ENCODE measurements at regions not wholly inside any gene's neighbourhood (a gene's known extent, or its start where the extent isn't known, plus 50 kb on each side); places are given as distances from the start of the nearest gene placed in this dataset.

DNA sequence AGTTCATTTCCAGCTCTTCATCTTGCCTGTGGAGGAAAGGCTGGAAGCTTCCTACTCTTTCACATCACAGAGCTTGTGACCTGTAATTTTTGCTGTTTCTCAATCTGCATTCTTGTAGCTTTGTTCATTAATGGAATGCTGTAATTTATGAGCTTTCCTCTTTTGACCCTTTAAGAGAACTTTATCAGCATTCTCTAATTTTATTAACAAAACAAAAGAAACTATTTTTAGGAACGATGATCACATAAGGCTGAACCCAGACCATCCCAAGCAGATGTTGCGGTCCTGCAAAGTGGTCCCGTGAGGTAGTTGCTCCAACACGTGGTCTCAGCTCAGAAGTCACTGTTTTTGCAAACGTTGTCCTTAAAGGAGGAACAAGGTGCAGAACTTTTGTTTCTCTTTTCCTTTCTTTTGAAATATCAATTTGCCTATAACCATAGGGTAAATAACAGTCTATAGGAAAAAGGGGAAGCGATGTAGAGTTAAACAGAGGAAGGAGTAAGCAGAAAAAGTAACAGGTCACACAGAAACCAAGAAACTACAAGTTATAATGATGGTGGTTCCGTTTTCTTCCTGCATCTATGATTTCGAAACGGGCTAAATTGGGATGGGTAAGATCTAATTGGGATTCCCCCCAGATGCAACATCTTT lies 121.3 kb upstream of the PHACTR1 start:
- Histone ChIP-seq H3K4me1 (ENCODE audit: insufficient read depth, low read length) (no peaks in the 10 kb centered on the region; the same call in 1 of the 2 replicates), H2BK20ac (ENCODE audit: low read depth, low read length, poor library complexity, severe bottlenecking) (no peak overlapping the region), H3K27me3 (ENCODE audit: insufficient read depth, low read length) (no peaks in the 10 kb centered on the region), H4K20me1 (ENCODE audit: control insufficient read depth, insufficient read depth, insufficient read length) (no peaks in the 10 kb centered on the region), H3K4ac (ENCODE audit: low read depth, low read length) (no peak overlapping the region), H4K5ac (ENCODE audit: insufficient read length, low read depth, low read length) (no peak overlapping the region), H2AFZ (ENCODE audit: low read length) (no peak overlapping the region), H2BK12ac (ENCODE audit: insufficient read length, low read depth, low read length) (no peak overlapping the region), H2BK5ac (ENCODE audit: insufficient read length, low read length) (no peak overlapping the region), H3K4me2 (ENCODE audit: insufficient read depth, insufficient read length, low read length) (no peak overlapping the region), H2AK5ac (ENCODE audit: insufficient read length, low read length) (no peak overlapping the region), H3K23me2 (ENCODE audit: insufficient read length, low read depth, low read length, poor library complexity, severe bottlenecking) (no peaks in the 10 kb centered on the region), H3K27ac (ENCODE audit: insufficient read length, low read depth, low read length) (no peak overlapping the region), H3T11ph (ENCODE audit: low read length) (no peak overlapping the region), H3K56ac (ENCODE audit: insufficient read length, low read depth, low read length) (no peak overlapping the region), H3K23ac (ENCODE audit: insufficient read length, low read depth, low read length) (no peak overlapping the region), H2BK15ac (ENCODE audit: low read depth, low read length) (no peak overlapping the region), H3K14ac (ENCODE audit: insufficient read depth, low read length) (no peak overlapping the region), H3K79me2 (ENCODE audit: insufficient read depth, low read length) (no peaks in the 10 kb centered on the region), H3K9me3 (ENCODE audit: control insufficient read depth, low read depth, low read length) (no peaks in the 10 kb centered on the region), H2BK120ac (ENCODE audit: low read depth, low read length, poor library complexity, severe bottlenecking) (no peak overlapping the region), H3K18ac (ENCODE audit: insufficient read length, low read depth, low read length) (no peak overlapping the region), H4K91ac (ENCODE audit: insufficient read length, low read depth, low read length) (no peak overlapping the region), H3K79me1 (ENCODE audit: insufficient read depth, low read depth, low read length, poor library complexity, severe bottlenecking) (no peaks in the 10 kb centered on the region), H3K9ac (ENCODE audit: extremely low read depth, insufficient read length, low read length) (no peak overlapping the region), H4K8ac (replicated peaks; ENCODE audit: insufficient read length, low read depth, low read length) (no peak overlapping the region)
- no CpG with 5 or more reads among the region's 9 CpGs for WGBS (ENCODE audit: extremely low coverage, insufficient read length, low lambda C conversion rate)
- Mint-ChIP-seq H3K9me3 (peaks cover 0 to 1% of the 10 kb centered on the region in 2 experiments; a peak in 1 of 5 replicates), H3K27me3 (ENCODE audit: low read depth) (no peaks in the 10 kb centered on the region), H3K27ac (no peak overlapping the region), H3K36me3 (ENCODE audit: insufficient read depth in 1 of 3, low read depth in 3 of 3) (no peaks in the 10 kb centered on the region), H3K4me1 (peaks cover 13 to 22% of the 10 kb centered on the region in 2 experiments), H3K4me3 (no peak overlapping the region)
- TF ChIP-seq, protein P1, sequence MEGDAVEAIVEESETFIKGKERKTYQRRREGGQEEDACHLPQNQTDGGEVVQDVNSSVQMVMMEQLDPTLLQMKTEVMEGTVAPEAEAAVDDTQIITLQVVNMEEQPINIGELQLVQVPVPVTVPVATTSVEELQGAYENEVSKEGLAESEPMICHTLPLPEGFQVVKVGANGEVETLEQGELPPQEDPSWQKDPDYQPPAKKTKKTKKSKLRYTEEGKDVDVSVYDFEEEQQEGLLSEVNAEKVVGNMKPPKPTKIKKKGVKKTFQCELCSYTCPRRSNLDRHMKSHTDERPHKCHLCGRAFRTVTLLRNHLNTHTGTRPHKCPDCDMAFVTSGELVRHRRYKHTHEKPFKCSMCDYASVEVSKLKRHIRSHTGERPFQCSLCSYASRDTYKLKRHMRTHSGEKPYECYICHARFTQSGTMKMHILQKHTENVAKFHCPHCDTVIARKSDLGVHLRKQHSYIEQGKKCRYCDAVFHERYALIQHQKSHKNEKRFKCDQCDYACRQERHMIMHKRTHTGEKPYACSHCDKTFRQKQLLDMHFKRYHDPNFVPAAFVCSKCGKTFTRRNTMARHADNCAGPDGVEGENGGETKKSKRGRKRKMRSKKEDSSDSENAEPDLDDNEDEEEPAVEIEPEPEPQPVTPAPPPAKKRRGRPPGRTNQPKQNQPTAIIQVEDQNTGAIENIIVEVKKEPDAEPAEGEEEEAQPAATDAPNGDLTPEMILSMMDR (conservative IDR thresholded peaks at IDR 0.05), result no peak
- no peak for DNase-seq

Data from H9 (cell line).